ENCODE measurements at regions not wholly inside any gene's neighbourhood (a gene's known extent, or its start where the extent isn't known, plus 50 kb on each side); places are given as distances from the start of the nearest gene placed in this dataset.
A peak's percentile ranks its signal among the peaks of the same experiment; 100 is the strongest.
"Not testable (repeated sequence)": the region's sequence is repeated elsewhere in the genome, so short reads cannot be mapped to it uniquely, and the experiment has no call there.

- Histone ChIP-seq H3K4me1 (ENCODE audit: control insufficient read depth in 3 of 3, insufficient read depth in 3 of 3, low read length in 3 of 3) (peaks cover 17 to 40% (median 35%) of the 10 kb centered on the region in 3 donors), H3K9ac (ENCODE audit: low read depth in 1 of 3, low read length in 3 of 3) (peak overlapping the region; percentile 27 to 71 (median 35)), H3K36me3 (ENCODE audit: control insufficient read depth in 3 of 3, insufficient read depth in 3 of 3, low read length in 3 of 3) (no peaks in the 10 kb centered on the region), H3K27ac (ENCODE audit: low read depth, low read length) (peak overlapping the region; percentile 83), H3K27me3 (ENCODE audit: control insufficient read depth in 3 of 3, insufficient read depth in 3 of 3, low read length in 3 of 3) (peaks cover 0 to 4% (median 0%) of the 10 kb centered on the region in 3 donors), H3K9me3 (ENCODE audit: control insufficient read depth in 3 of 3, low read length in 3 of 3) (no peaks in the 10 kb centered on the region), H3K4me3 (ENCODE audit: low read length in 3 of 3) (peak overlapping the region in 2 of 3 donors; percentile 41 to 49)
These were observed 182.0 kb downstream of the RPS24 start for GRCh38 chr10:78215645-78216044.

- peak overlapping the region in 1 of 3 donors; percentile 16 for H3K9ac ChIP-seq (ENCODE audit: low read depth in 1 of 3, low read length in 3 of 3)
- no peak overlapping the region for H3K27ac ChIP-seq (ENCODE audit: low read depth, low read length)
- H3K4me1 ChIP-seq (ENCODE audit: control insufficient read depth in 3 of 3, insufficient read depth in 3 of 3, low read length in 3 of 3) = peaks cover 14 to 33% (median 29%) of the 10 kb centered on the region in 3 donors
- no peaks in the 10 kb centered on the region for H3K9me3 ChIP-seq (ENCODE audit: control insufficient read depth in 3 of 3, low read length in 3 of 3)
- H3K27me3 ChIP-seq (ENCODE audit: control insufficient read depth in 3 of 3, insufficient read depth in 3 of 3, low read length in 3 of 3) = peaks cover 0 to 4% (median 0%) of the 10 kb centered on the region in 3 donors
- no peak overlapping the region for H3K4me3 ChIP-seq (ENCODE audit: low read length in 3 of 3)
- H3K36me3 ChIP-seq (ENCODE audit: control insufficient read depth in 3 of 3, insufficient read depth in 3 of 3, low read length in 3 of 3) = no peaks in the 10 kb centered on the region
These were observed 183.7 kb downstream of the RPS24 start for GRCh38 chr10:78217336-78217735.

GRCh38 chr10:78218798-78219490 lies 185.3 kb downstream of the RPS24 start:
- peaks cover 14 to 28% (median 24%) of the 10 kb centered on the region in 3 donors for H3K4me1 ChIP-seq (ENCODE audit: control insufficient read depth in 3 of 3, insufficient read depth in 3 of 3, low read length in 3 of 3)
- no peaks in the 10 kb centered on the region for H3K36me3 ChIP-seq (ENCODE audit: control insufficient read depth in 3 of 3, insufficient read depth in 3 of 3, low read length in 3 of 3)
- H3K4me3 ChIP-seq (ENCODE audit: low read length in 3 of 3) = no peak overlapping the region
- no peaks in the 10 kb centered on the region for H3K9me3 ChIP-seq (ENCODE audit: control insufficient read depth in 3 of 3, low read length in 3 of 3)
- peaks cover 0 to 4% (median 0%) of the 10 kb centered on the region in 3 donors for H3K27me3 ChIP-seq (ENCODE audit: control insufficient read depth in 3 of 3, insufficient read depth in 3 of 3, low read length in 3 of 3)
- H3K27ac ChIP-seq (ENCODE audit: low read depth, low read length) = no peak overlapping the region
- H3K9ac ChIP-seq (ENCODE audit: low read depth in 1 of 3, low read length in 3 of 3) = no peak overlapping the region

DNA sequence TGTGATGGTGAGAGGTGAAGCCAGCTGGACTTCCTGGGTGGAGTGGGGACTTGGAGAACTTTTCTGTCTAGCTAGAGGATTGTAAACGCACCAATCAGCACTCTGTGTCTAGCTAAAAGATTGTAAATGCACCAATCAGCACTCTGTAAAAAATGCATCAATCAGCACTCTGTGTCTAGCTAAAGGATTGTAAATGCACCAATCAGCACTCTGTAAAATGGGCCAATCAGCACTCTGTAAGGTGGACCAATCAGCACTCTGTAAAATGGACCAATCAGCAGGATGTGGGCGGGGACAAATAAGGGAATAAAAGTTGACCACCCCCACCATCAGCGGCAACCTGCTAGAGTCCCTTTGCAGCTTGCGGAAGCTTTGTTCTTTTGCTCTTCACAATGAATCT lies 185.9 kb downstream of the RPS24 start:
- H3K4me1 ChIP-seq (ENCODE audit: control insufficient read depth in 3 of 3, insufficient read depth in 3 of 3, low read length in 3 of 3) = peaks cover 14 to 25% (median 23%) of the 10 kb centered on the region in 3 donors
- not testable (repeated sequence) for H3K27me3 ChIP-seq (ENCODE audit: control insufficient read depth in 3 of 3, insufficient read depth in 3 of 3, low read length in 3 of 3); H3K36me3 ChIP-seq (ENCODE audit: control insufficient read depth in 3 of 3, insufficient read depth in 3 of 3, low read length in 3 of 3)

GRCh38 chr10:78220781-78221180 lies 187.1 kb downstream of the RPS24 start:
- Histone ChIP-seq H3K36me3 (ENCODE audit: control insufficient read depth in 3 of 3, insufficient read depth in 3 of 3, low read length in 3 of 3) (no peaks in the 10 kb centered on the region), H3K27me3 (ENCODE audit: control insufficient read depth in 3 of 3, insufficient read depth in 3 of 3, low read length in 3 of 3) (peaks cover 0 to 4% (median 0%) of the 10 kb centered on the region in 3 donors), H3K4me3 (ENCODE audit: low read length in 3 of 3) (no peak overlapping the region), H3K4me1 (ENCODE audit: control insufficient read depth in 3 of 3, insufficient read depth in 3 of 3, low read length in 3 of 3) (peaks cover 5 to 13% (median 11%) of the 10 kb centered on the region in 3 donors), H3K9me3 (ENCODE audit: control insufficient read depth in 3 of 3, low read length in 3 of 3) (no peaks in the 10 kb centered on the region), H3K27ac (ENCODE audit: low read depth, low read length) (no peak overlapping the region), H3K9ac (ENCODE audit: low read depth in 1 of 3, low read length in 3 of 3) (no peak overlapping the region)

More for the DNA sequence above, 185.9 kb downstream of the RPS24 start:
- H3K9me3 ChIP-seq (ENCODE audit: control insufficient read depth in 3 of 3, low read length in 3 of 3); H3K9ac ChIP-seq (ENCODE audit: low read depth in 1 of 3, low read length in 3 of 3); H3K27ac ChIP-seq (ENCODE audit: low read depth, low read length); H3K4me3 ChIP-seq (ENCODE audit: low read length in 3 of 3): not testable (repeated sequence)

DNA sequence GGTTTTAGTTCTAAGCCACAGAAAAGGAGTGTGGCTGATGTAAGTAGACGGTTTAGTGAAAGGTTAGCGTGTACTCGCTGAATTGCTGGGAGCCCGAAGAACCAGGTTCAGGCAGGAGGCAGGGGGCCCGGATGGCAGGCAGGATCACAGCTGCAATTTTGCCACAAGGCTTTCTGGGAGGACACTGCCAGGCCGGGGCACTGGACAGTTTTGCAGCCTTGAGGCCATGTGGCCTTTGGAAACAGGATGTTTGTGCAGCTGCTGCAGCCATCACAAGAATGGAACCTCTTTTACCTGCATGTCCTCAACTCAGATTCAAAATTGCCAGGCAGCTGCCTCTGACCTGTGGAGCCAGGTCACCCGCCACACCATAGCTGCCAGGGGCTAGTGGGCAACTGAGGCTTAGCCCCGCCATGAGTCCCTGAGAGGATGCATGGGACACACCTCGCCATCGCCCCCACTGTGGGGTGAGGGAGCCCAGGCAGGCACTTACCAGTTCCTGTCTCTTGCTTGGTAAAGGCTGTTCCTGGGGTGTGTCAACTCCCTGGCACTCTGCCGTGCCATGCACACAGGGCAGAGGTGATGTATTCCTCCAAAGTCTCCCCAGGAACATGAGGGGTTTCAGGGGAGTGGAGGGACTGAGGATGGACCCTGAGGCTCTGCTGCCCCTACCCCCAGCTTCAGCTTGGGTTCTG lies 188.6 kb downstream of the RPS24 start:
- H3K36me3 ChIP-seq (ENCODE audit: control insufficient read depth in 3 of 3, insufficient read depth in 3 of 3, low read length in 3 of 3) = no peaks in the 10 kb centered on the region
- H3K9me3 ChIP-seq (ENCODE audit: control insufficient read depth in 3 of 3, low read length in 3 of 3) = no peaks in the 10 kb centered on the region
- no peak overlapping the region for H3K4me3 ChIP-seq (ENCODE audit: low read length in 3 of 3)
- H3K4me1 ChIP-seq (ENCODE audit: control insufficient read depth in 3 of 3, insufficient read depth in 3 of 3, low read length in 3 of 3) = peaks cover 0 to 5% (median 3%) of the 10 kb centered on the region in 3 donors
- H3K9ac ChIP-seq (ENCODE audit: low read depth in 1 of 3, low read length in 3 of 3) = no peak overlapping the region
- peaks cover 0 to 4% (median 0%) of the 10 kb centered on the region in 3 donors for H3K27me3 ChIP-seq (ENCODE audit: control insufficient read depth in 3 of 3, insufficient read depth in 3 of 3, low read length in 3 of 3)
- no peak overlapping the region for H3K27ac ChIP-seq (ENCODE audit: low read depth, low read length)

GRCh38 chr10:78223088-78223487 lies 189.4 kb downstream of the RPS24 start:
- H3K27ac ChIP-seq (ENCODE audit: low read depth, low read length) = no peak overlapping the region
- no peaks in the 10 kb centered on the region for H3K9me3 ChIP-seq (ENCODE audit: control insufficient read depth in 3 of 3, low read length in 3 of 3)
- no peak overlapping the region for H3K9ac ChIP-seq (ENCODE audit: low read depth in 1 of 3, low read length in 3 of 3)
- no peak overlapping the region for H3K4me3 ChIP-seq (ENCODE audit: low read length in 3 of 3)
- H3K4me1 ChIP-seq (ENCODE audit: control insufficient read depth in 3 of 3, insufficient read depth in 3 of 3, low read length in 3 of 3) = no peaks in the 10 kb centered on the region
- peaks cover 0 to 4% (median 0%) of the 10 kb centered on the region in 3 donors for H3K27me3 ChIP-seq (ENCODE audit: control insufficient read depth in 3 of 3, insufficient read depth in 3 of 3, low read length in 3 of 3)
- H3K36me3 ChIP-seq (ENCODE audit: control insufficient read depth in 3 of 3, insufficient read depth in 3 of 3, low read length in 3 of 3) = no peaks in the 10 kb centered on the region

- H3K27me3 ChIP-seq (ENCODE audit: control insufficient read depth in 3 of 3, insufficient read depth in 3 of 3, low read length in 3 of 3) = peaks cover 0 to 4% (median 0%) of the 10 kb centered on the region in 3 donors
- H3K9me3 ChIP-seq (ENCODE audit: control insufficient read depth in 3 of 3, low read length in 3 of 3) = no peaks in the 10 kb centered on the region
- H3K36me3 ChIP-seq (ENCODE audit: control insufficient read depth in 3 of 3, insufficient read depth in 3 of 3, low read length in 3 of 3) = no peaks in the 10 kb centered on the region
- no peak overlapping the region for H3K27ac ChIP-seq (ENCODE audit: low read depth, low read length)
- no peak overlapping the region for H3K9ac ChIP-seq (ENCODE audit: low read depth in 1 of 3, low read length in 3 of 3)
- H3K4me3 ChIP-seq (ENCODE audit: low read length in 3 of 3) = no peak overlapping the region
- H3K4me1 ChIP-seq (ENCODE audit: control insufficient read depth in 3 of 3, insufficient read depth in 3 of 3, low read length in 3 of 3) = no peaks in the 10 kb centered on the region
These were observed 190.9 kb downstream of the RPS24 start for GRCh38 chr10:78224602-78225001.

DNA sequence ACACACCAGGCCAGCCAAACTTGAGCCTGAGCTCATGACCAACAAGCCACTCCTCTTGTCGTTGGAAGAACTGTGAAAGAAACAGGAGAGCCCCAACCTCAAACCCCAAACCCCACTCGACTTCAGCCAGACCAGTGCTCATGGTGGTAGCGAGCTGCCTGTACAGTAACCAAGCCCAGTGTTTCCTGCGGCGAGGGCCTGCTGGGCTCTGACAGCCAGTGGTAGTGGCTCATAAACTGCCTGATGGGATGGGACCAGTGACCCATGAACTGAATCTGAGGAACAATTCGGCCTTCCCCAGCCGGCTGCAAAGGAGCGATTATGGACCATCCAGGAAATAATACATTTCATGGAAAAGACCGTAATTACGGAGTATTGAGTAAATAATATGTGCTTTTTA lies 191.9 kb downstream of the RPS24 start:
- no peak overlapping the region for H3K4me3 ChIP-seq (ENCODE audit: low read length in 3 of 3)
- no peaks in the 10 kb centered on the region for H3K4me1 ChIP-seq (ENCODE audit: control insufficient read depth in 3 of 3, insufficient read depth in 3 of 3, low read length in 3 of 3)
- H3K27ac ChIP-seq (ENCODE audit: low read depth, low read length) = no peak overlapping the region
- H3K27me3 ChIP-seq (ENCODE audit: control insufficient read depth in 3 of 3, insufficient read depth in 3 of 3, low read length in 3 of 3) = no peaks in the 10 kb centered on the region
- H3K36me3 ChIP-seq (ENCODE audit: control insufficient read depth in 3 of 3, insufficient read depth in 3 of 3, low read length in 3 of 3) = no peaks in the 10 kb centered on the region
- H3K9me3 ChIP-seq (ENCODE audit: control insufficient read depth in 3 of 3, low read length in 3 of 3) = no peaks in the 10 kb centered on the region
- H3K9ac ChIP-seq (ENCODE audit: low read depth in 1 of 3, low read length in 3 of 3) = no peak overlapping the region

- no peak overlapping the region for H3K27ac ChIP-seq (ENCODE audit: low read depth, low read length)
- no peaks in the 10 kb centered on the region for H3K9me3 ChIP-seq (ENCODE audit: control insufficient read depth in 3 of 3, low read length in 3 of 3)
- peaks cover 6 to 9% (median 6%) of the 10 kb centered on the region in 3 donors for H3K4me1 ChIP-seq (ENCODE audit: control insufficient read depth in 3 of 3, insufficient read depth in 3 of 3, low read length in 3 of 3)
- H3K4me3 ChIP-seq (ENCODE audit: low read length in 3 of 3) = no peak overlapping the region
- H3K27me3 ChIP-seq (ENCODE audit: control insufficient read depth in 3 of 3, insufficient read depth in 3 of 3, low read length in 3 of 3) = no peaks in the 10 kb centered on the region
- no peak overlapping the region for H3K9ac ChIP-seq (ENCODE audit: low read depth in 1 of 3, low read length in 3 of 3)
- H3K36me3 ChIP-seq (ENCODE audit: control insufficient read depth in 3 of 3, insufficient read depth in 3 of 3, low read length in 3 of 3) = no peaks in the 10 kb centered on the region
These were observed 195.8 kb downstream of the RPS24 start for GRCh38 chr10:78229489-78229888.
